Keratinocyte (primary cell): ENCODE measurements at regions not wholly inside any gene's neighbourhood (a gene's known extent, or its start where the extent isn't known, plus 50 kb on each side); places are given as distances from the start of the nearest gene placed in this dataset.

Experiments
- DNase-seq: peaks from one replicate; pipeline ENCODE4 v3.0.0-alpha.2; 2011; ENCODE audit warnings: low read depth, missing footprints, low spot score
- FAIRE-seq: peaks from 2 replicates; lab custom pipeline; 2011; peaks lifted over from hg19 to GRCh38; lab: Jason Lieb, UNC
- H2AFZ ChIP-seq: 2 replicates; pipeline ENCODE4 v1.6.0; 2012; ENCODE audit warnings: low read length, control low read depth, inconsistent platforms; ENCODE audit not compliant: control insufficient read depth
- H3K27ac ChIP-seq: 2 replicates; pipeline ENCODE4 v1.5.1; 2011; ENCODE audit warnings: low read length; ENCODE audit not compliant: control insufficient read depth, insufficient read depth
- H3K27me3 ChIP-seq: 3 replicates; pipeline ENCODE4 v1.6.0; 2011; ENCODE audit warnings: low read length; ENCODE audit not compliant: control insufficient read depth, insufficient read depth; ENCODE audit errors: extremely low read depth
- H3K36me3 ChIP-seq, 2 experiments: 2 replicates in 1 of 2; 3 replicates in 1 of 2; pipeline ENCODE4 v1.5.1; 2011; ENCODE audit warnings: low read length in 2 of 2, mild to moderate bottlenecking in 1 of 2; ENCODE audit not compliant: control insufficient read depth in 2 of 2, insufficient read depth in 2 of 2; ENCODE audit errors: extremely low read depth in 1 of 2
- H3K4me1 ChIP-seq: 3 replicates; pipeline ENCODE4 v1.5.1; 2011; ENCODE audit warnings: low read length; ENCODE audit not compliant: control insufficient read depth, insufficient read depth; ENCODE audit errors: extremely low read depth
- H3K4me2 ChIP-seq: 3 replicates; pipeline ENCODE4 v1.6.0; 2011; ENCODE audit warnings: low read depth, low read length; ENCODE audit not compliant: control insufficient read depth, insufficient read depth; ENCODE audit errors: extremely low read depth
- H3K4me3 ChIP-seq, 3 experiments: fragments of 200-600 bp in 1 of 3; sonication (generic) in 1 of 3; 2 replicates in 2 of 3; 3 replicates in 1 of 3; pipeline ENCODE4 v1.5.1; 2011 to 2016; ENCODE audit warnings: low read length in 3 of 3, mild to moderate bottlenecking in 3 of 3, control low read depth in 2 of 3, inconsistent platforms in 1 of 3, low read depth in 1 of 3, mixed read lengths in 1 of 3, mixed run types in 1 of 3, moderate library complexity in 1 of 3; ENCODE audit not compliant: control insufficient read depth in 2 of 3, insufficient read depth in 2 of 3; ENCODE audit errors: extremely low read depth in 1 of 3
- H3K79me2 ChIP-seq: 2 replicates; pipeline ENCODE4 v1.6.0; 2012; ENCODE audit warnings: low read length; ENCODE audit not compliant: control insufficient read depth, insufficient read depth
- H3K9ac ChIP-seq: 3 replicates; pipeline ENCODE4 v1.6.0; 2011; ENCODE audit warnings: low read length; ENCODE audit not compliant: control insufficient read depth, insufficient read depth; ENCODE audit errors: extremely low read depth
- H3K9me1 ChIP-seq: 3 replicates; pipeline ENCODE4 v1.6.0; 2011; ENCODE audit warnings: low read length; ENCODE audit not compliant: control insufficient read depth, insufficient read depth; ENCODE audit errors: extremely low read depth
- H3K9me3 ChIP-seq: 2 replicates; pipeline ENCODE4 v1.5.1; 2012; ENCODE audit warnings: low read depth, low read length; ENCODE audit not compliant: control insufficient read depth
- H4K20me1 ChIP-seq: 3 replicates; pipeline ENCODE4 v1.6.0; 2011; ENCODE audit warnings: low read length; ENCODE audit not compliant: control insufficient read depth, insufficient read depth; ENCODE audit errors: extremely low read depth
- EZH2 ChIP-seq: IDR thresholded peaks from one replicate; pipeline ENCODE4 v1.6.1; 2012; ENCODE audit warnings: inconsistent platforms, mild to moderate bottlenecking, low read length, moderate library complexity
- dilution Hi-C: fragments of 300-500 bp; cut with MboI; formaldehyde crosslinking; loops from one replicate; pipeline ENCODE4 v1.7.0; 2020; ENCODE audit warnings: low sequenced_read_pairs; ENCODE audit not compliant: extremely low pct_ligation_motif_present
- TF ChIP-seq, protein P1 (sequence below), 3 experiments: IDR thresholded peaks in 1 of 3; conservative IDR thresholded peaks in 1 of 3; optimal IDR thresholded peaks in 1 of 3; 2 replicates in 2 of 3; 3 replicates in 1 of 3; pipeline versions ENCODE3 to v1.5.1; 2011; ENCODE audit warnings: low read length in 3 of 3, mild to moderate bottlenecking in 3 of 3, moderate library complexity in 2 of 3, control low read depth in 1 of 3, inconsistent platforms in 1 of 3; ENCODE audit not compliant: insufficient read depth in 2 of 3; ENCODE audit errors: extremely low read depth in 1 of 3

DNA sequence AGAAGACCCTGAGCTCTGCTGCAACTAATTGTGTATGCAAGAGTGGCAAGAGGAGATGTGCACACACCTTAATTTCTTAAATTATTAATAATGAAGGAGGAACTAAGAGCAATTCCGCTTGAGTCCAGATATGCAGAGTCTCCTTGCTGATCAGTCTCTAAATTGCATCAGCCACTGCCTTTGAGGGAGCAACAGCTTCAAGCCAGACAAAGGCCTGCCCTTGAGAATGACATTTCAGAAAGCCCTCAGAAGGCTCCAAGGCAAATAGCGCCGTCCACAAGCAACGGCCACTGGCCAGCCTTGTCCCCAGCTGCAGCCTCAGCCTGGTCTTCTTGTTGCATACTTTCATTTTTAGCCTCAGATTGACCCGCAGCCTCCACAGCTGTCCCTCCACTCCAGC, 110.6 kb upstream of the RNF32 start:
- FAIRE-seq = no peak
- Histone ChIP-seq H3K36me3 (no peaks in the 10 kb centered on the region), H3K27ac (no peak overlapping the region), H2AFZ (no peak overlapping the region), H3K9ac (no peak overlapping the region), H3K4me2 (no peak overlapping the region), H3K79me2 (no peaks in the 10 kb centered on the region), H3K9me3 (no peaks in the 10 kb centered on the region), H3K4me1 (no peaks in the 10 kb centered on the region), H4K20me1 (no peaks in the 10 kb centered on the region), H3K27me3 (no peaks in the 10 kb centered on the region), H3K4me3 (no peak overlapping the region), H3K9me1 (no peaks in the 10 kb centered on the region)
- TF ChIP-seq, protein P1, sequence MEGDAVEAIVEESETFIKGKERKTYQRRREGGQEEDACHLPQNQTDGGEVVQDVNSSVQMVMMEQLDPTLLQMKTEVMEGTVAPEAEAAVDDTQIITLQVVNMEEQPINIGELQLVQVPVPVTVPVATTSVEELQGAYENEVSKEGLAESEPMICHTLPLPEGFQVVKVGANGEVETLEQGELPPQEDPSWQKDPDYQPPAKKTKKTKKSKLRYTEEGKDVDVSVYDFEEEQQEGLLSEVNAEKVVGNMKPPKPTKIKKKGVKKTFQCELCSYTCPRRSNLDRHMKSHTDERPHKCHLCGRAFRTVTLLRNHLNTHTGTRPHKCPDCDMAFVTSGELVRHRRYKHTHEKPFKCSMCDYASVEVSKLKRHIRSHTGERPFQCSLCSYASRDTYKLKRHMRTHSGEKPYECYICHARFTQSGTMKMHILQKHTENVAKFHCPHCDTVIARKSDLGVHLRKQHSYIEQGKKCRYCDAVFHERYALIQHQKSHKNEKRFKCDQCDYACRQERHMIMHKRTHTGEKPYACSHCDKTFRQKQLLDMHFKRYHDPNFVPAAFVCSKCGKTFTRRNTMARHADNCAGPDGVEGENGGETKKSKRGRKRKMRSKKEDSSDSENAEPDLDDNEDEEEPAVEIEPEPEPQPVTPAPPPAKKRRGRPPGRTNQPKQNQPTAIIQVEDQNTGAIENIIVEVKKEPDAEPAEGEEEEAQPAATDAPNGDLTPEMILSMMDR (optimal IDR thresholded peaks at IDR 0.05 in 1 of 3, IDR thresholded peaks at IDR 0.05 in 1 of 3, conservative IDR thresholded peaks at IDR 0.05 in 1 of 3; ENCODE audit: extremely low read depth in 1 of 3, insufficient read depth in 2 of 3, low read length in 3 of 3) = no peak
- dilution Hi-C loops = no loop called here
- DNase-seq = no peak

DNA sequence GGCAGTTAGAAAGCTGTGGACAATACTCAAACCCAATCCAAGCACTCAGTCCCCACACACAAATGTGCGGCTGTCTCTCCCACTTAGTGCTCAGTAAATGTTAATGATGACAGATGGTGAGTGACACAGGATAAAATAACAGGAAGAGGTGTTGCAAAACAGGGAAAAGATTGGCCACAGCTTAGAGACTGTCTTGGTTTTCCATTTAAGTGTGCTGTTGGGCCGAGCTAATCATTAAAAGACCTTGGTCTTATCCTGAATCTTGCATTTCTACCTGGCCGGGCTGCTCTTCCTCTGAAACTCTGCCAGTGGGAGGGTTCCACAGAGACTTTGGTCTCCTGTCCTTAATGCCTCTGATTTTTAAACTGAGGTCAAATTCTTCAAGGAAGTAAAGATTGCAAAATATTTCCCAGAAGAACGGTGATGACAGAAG, 113.1 kb upstream of the RNF32 start:
- FAIRE-seq (no peak), DNase-seq (no peak)
- no peak overlapping the region for H3K4me2 ChIP-seq
- no peaks in the 10 kb centered on the region for H4K20me1 ChIP-seq
- H3K27ac ChIP-seq = no peak overlapping the region
- TF ChIP-seq EZH2 = no peak
- TF ChIP-seq, protein P1 (optimal IDR thresholded peaks at IDR 0.05 in 1 of 3, IDR thresholded peaks at IDR 0.05 in 1 of 3, conservative IDR thresholded peaks at IDR 0.05 in 1 of 3; ENCODE audit: extremely low read depth in 1 of 3, insufficient read depth in 2 of 3, low read length in 3 of 3) = no peak
- H3K79me2 ChIP-seq = no peaks in the 10 kb centered on the region
- H3K27me3 ChIP-seq = no peaks in the 10 kb centered on the region
- dilution Hi-C loops = no loop called here
- peaks cover 5% of the 10 kb centered on the region for H3K9me3 ChIP-seq
- no peak overlapping the region for H3K4me3 ChIP-seq
- H3K4me1 ChIP-seq = no peaks in the 10 kb centered on the region
- no peak overlapping the region for H2AFZ ChIP-seq
- H3K36me3 ChIP-seq = no peaks in the 10 kb centered on the region
- no peak overlapping the region for H3K9ac ChIP-seq
- H3K9me1 ChIP-seq = no peaks in the 10 kb centered on the region
